ENCODE measurements at regions not wholly inside any gene's neighbourhood (a gene's known extent, or its start where the extent isn't known, plus 50 kb on each side); places are given as distances from the start of the nearest gene placed in this dataset.
"Not testable (repeated sequence)": the region's sequence is repeated elsewhere in the genome, so short reads cannot be mapped to it uniquely, and the experiment has no call there.

- DNase-seq: not testable (repeated sequence)
Measured at GRCh38 chr10:78606766-78607165, 462.0 kb upstream of the ZMIZ1 start.

GRCh38 chr10:78609976-78610375 is 458.8 kb upstream of the ZMIZ1 start:
- DNase-seq: no peak

- DNase-seq: no peak
Measured at GRCh38 chr10:78613132-78613531, 455.6 kb upstream of the ZMIZ1 start.

GRCh38 chr10:78614267-78614666 is 454.5 kb upstream of the ZMIZ1 start:
- DNase-seq: no peak

- no peak for DNase-seq
Measured at GRCh38 chr10:78614744-78615143, 454.0 kb upstream of the ZMIZ1 start.

GRCh38 chr10:78616125-78616695 is 452.6 kb upstream of the ZMIZ1 start:
- no peak for DNase-seq

GRCh38 chr10:78617115-78617514 is 451.7 kb upstream of the ZMIZ1 start:
- no peak for DNase-seq

- no peak for DNase-seq
Measured at GRCh38 chr10:78617631-78618030, 451.1 kb upstream of the ZMIZ1 start.

- no peak for DNase-seq
Measured at GRCh38 chr10:78618050-78618449, 450.7 kb upstream of the ZMIZ1 start.

GRCh38 chr10:78619115-78619851 is 449.5 kb upstream of the ZMIZ1 start:
- DNase-seq: no peak

- no peak for DNase-seq
Measured at GRCh38 chr10:78619896-78620295, 448.9 kb upstream of the ZMIZ1 start.

- DNase-seq: no peak
Measured at GRCh38 chr10:78620985-78621799, 447.6 kb upstream of the ZMIZ1 start.

- DNase-seq: no peak
Measured at GRCh38 chr10:78623578-78624215, 445.1 kb upstream of the ZMIZ1 start.

- DNase-seq: no peak
Measured at GRCh38 chr10:78624791-78625190, 444.0 kb upstream of the ZMIZ1 start.

- no peak for DNase-seq
Measured at GRCh38 chr10:78626471-78626870, 442.3 kb upstream of the ZMIZ1 start.

- no peak for DNase-seq
Measured at GRCh38 chr10:78627254-78627795, 441.4 kb upstream of the ZMIZ1 start.

GRCh38 chr10:78628976-78629375 is 439.8 kb upstream of the ZMIZ1 start:
- no peak for DNase-seq

- DNase-seq: no peak
Measured at GRCh38 chr10:78629773-78630172, 439.0 kb upstream of the ZMIZ1 start.

GRCh38 chr10:78630944-78631838 is 437.6 kb upstream of the ZMIZ1 start:
- DNase-seq: no peak

GRCh38 chr10:78634389-78634815 is 434.4 kb upstream of the ZMIZ1 start:
- DNase-seq: no peak

- no peak for DNase-seq
Measured at GRCh38 chr10:78634835-78635234, 433.9 kb upstream of the ZMIZ1 start.

- DNase-seq: no peak
Measured at GRCh38 chr10:78639629-78640028, 429.1 kb upstream of the ZMIZ1 start.

Measured in stimulated activated CD4-positive, alpha-beta T cell treated with anti-CD3 and anti-CD28 coated beads, Interleukin-4, amount 100 ng/mL, for 24 hours (primary cell).